ENCODE measurements at regions not wholly inside any gene's neighbourhood (a gene's known extent, or its start where the extent isn't known, plus 50 kb on each side); places are given as distances from the start of the nearest gene placed in this dataset.

- Histone ChIP-seq H3K79me2 (ENCODE audit: control insufficient read depth, insufficient read depth, low read length) (no peaks in the 10 kb centered on the region), H3K36me3 (ENCODE audit: control insufficient read depth in 2 of 2, extremely low read depth in 1 of 2, insufficient read depth in 2 of 2, low read length in 2 of 2) (no peaks in the 10 kb centered on the region), H4K20me1 (replicated peaks; ENCODE audit: control insufficient read depth, extremely low read depth, insufficient read depth, low read length) (no peaks in the 10 kb centered on the region), H3K4me1 (ENCODE audit: control insufficient read depth, extremely low read depth, insufficient read depth, low read length) (no peaks in the 10 kb centered on the region), H3K4me2 (ENCODE audit: insufficient read depth, low read length) (no peak overlapping the region), H3K9me1 (replicated peaks; ENCODE audit: control insufficient read depth, extremely low read depth, insufficient read depth, low read length) (no peaks in the 10 kb centered on the region), H2AFZ (ENCODE audit: low read depth, low read length) (no peak overlapping the region), H3K9me3 (replicated peaks; ENCODE audit: control insufficient read depth, insufficient read depth, low read length) (no peaks in the 10 kb centered on the region), H3K4me3 (replicated peaks in 1 of 3; ENCODE audit: insufficient read depth in 1 of 3, low read depth in 1 of 3, low read length in 3 of 3) (no peak overlapping the region), H3K27me3 (ENCODE audit: control insufficient read depth in 2 of 2, insufficient read depth in 2 of 2, low read length in 2 of 2) (no peaks in the 10 kb centered on the region), H3K27ac (ENCODE audit: insufficient read depth, low read depth, low read length) (no peak overlapping the region), H3K9ac (replicated peaks; ENCODE audit: extremely low read depth, insufficient read depth, low read length) (no peak overlapping the region)
- dilution Hi-C loops (cut with MboI; ENCODE audit: extremely low pct_ligation_motif_present, low sequenced_read_pairs): no loop called here
- BruUV-seq (replicated peaks): no TSS peak
- DNase-seq (ENCODE audit: low read depth, low spot score) (no peak), FAIRE-seq (no peak)
- intact Hi-C loops (cut with micrococcal nuclease): loop anchor here (10.0 kb wide), 1 partner anchor 56 kb away; no protein-coding TSS in a partner anchor
- TF ChIP-seq FOS (IDR thresholded peaks at IDR 0.05; ENCODE audit: borderline replicate concordance, insufficient read depth, low read length) (no peak), EZH2 (IDR thresholded peaks at IDR 0.05; ENCODE audit: borderline replicate concordance, low read depth, low read length, severe bottlenecking) (no peak), MAX (IDR thresholded peaks at IDR 0.05; ENCODE audit: insufficient read depth, insufficient read length) (no peak), GATA2 (IDR thresholded peaks at IDR 0.05; ENCODE audit: insufficient read depth, insufficient read length, low read depth, low read length) (no peak), POLR2AphosphoS5 (IDR thresholded peaks at IDR 0.05; ENCODE audit: insufficient read depth, low read depth, low read length) (no peak), POLR2A (IDR thresholded peaks at IDR 0.05; ENCODE audit: low read depth, low read length) (no peak), MYC (IDR thresholded peaks at IDR 0.05; ENCODE audit: low read depth, low read length) (no peak), JUN (IDR thresholded peaks at IDR 0.05; ENCODE audit: borderline replicate concordance, insufficient read depth, insufficient read length, low read depth) (no peak), CTCF (IDR thresholded peaks at IDR 0.05; ENCODE audit: extremely low read depth in 1 of 2, insufficient read depth in 1 of 2, low read depth in 1 of 2, low read length in 2 of 2) (no peak)
- CTCF ChIA-PET: no interaction called here
- POLR2A ChIA-PET: no interaction called here
Observed at GRCh38 chr7:79691074-79691473, 237.6 kb upstream of the MAGI2 start.

Data from endothelial cell of umbilical vein (primary cell).